ENCODE measurements at regions not wholly inside any gene's neighbourhood (a gene's known extent, or its start where the extent isn't known, plus 50 kb on each side); places are given as distances from the start of the nearest gene placed in this dataset.

DNA sequence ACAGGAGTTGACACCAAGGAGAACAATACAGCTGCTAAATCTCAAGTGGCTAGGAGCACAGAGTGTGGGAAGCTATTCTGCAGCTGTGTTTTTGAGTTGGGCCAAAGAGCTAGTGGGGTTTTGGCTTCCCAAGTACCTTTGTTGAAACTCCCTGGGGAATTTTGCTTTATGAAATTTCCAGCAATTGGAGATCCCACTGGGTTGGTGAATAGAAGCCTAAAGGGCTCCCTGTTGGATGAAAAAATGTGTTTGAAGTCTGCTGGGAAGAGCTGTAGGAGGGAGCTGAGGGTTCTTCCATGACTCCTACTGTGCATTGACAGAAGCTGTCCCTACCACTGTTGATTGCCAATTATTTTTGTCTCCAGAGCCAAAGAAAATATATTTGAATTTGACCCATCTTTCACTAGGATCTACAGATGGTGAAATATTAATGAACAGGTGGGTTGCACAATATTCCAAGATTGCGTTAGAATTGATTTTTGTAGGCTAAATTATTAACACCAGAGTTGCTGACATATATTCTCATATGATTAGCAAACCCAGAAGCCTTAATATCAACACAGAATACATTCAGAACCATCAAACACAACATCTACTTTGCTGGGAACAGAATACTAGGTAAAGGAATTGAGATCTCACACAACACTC lies 95.4 kb upstream of the CYP1B1 start:
- DNase-seq (ENCODE audit: low read depth in 2 of 2) = peak; percentile 58 to 60

GRCh38 chr2:38170733-38171132 lies 94.8 kb upstream of the CYP1B1 start:
- no peak for DNase-seq (ENCODE audit: low read depth in 2 of 2)

GRCh38 chr2:38170067-38170466 lies 94.1 kb upstream of the CYP1B1 start:
- no peak for DNase-seq (ENCODE audit: low read depth in 2 of 2)

- no peak for DNase-seq (ENCODE audit: low read depth in 2 of 2)
Observed at GRCh38 chr2:38168710-38169480, 92.9 kb upstream of the CYP1B1 start.

DNA sequence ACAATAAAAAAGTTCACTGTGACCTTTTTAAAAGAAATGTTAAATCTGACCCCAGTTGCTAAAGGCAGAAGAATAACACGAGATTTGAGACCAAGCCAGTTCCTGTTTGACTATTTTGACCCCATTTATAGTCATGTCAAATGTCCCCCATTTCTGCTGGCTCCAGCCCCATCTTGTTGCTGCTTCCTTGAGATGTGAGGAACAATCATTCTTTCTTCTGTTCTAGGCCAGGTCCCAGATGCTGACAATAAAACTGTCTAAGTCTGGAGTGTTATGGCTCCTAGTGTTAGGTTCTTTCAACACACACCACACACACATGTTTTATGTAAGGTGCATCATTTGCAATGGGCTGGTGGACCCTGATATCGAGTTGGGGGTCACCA lies 92.0 kb upstream of the CYP1B1 start:
- no peak for DNase-seq (ENCODE audit: low read depth in 2 of 2)

GRCh38 chr2:38165698-38166097 lies 89.7 kb upstream of the CYP1B1 start:
- no peak for DNase-seq (ENCODE audit: low read depth in 2 of 2)

GRCh38 chr2:38164881-38165280 lies 88.9 kb upstream of the CYP1B1 start:
- no peak for DNase-seq (ENCODE audit: low read depth in 2 of 2)

GRCh38 chr2:38163579-38163978 lies 87.6 kb upstream of the CYP1B1 start:
- no peak for DNase-seq (ENCODE audit: low read depth in 2 of 2)

DNA sequence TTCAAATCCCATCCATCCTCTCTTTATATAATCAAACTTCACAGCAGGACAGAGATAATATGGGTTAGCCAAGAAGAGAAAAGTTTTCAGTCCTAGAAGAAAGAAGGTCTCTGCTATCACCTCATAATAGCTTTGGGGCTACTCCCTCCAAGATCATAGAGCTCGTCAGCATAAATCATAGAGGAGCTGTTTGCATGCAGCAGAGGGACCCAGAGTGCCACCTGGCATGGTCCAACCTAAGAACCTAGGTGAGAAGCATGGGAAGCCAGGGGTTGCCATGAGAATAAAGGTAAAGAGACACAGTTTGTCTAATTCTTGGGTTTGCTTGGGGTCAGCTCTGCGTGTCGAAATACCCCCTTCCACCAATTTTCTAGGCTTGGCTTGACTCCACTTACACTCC lies 87.1 kb upstream of the CYP1B1 start:
- no peak for DNase-seq (ENCODE audit: low read depth in 2 of 2)

DNA sequence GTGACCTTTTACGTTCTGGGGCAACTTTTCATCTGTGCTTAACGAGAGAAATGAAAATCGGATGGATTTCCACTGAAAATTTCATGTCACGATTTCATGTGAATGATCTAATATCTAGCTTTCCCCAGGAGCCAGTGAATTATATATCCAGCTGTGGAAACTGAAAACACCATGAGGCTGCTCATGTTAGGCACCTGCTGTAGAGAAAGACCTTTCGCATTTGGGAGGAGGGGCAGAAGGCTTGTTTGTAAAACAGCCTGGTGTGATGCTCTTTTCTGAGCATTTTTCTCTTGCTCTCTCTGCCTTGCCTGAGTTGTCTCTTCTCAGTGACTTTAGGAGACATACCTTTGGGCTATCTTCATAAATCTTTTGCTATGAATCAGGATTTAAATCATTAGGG lies 84.6 kb upstream of the CYP1B1 start:
- DNase-seq (ENCODE audit: low read depth in 2 of 2) = no peak

- DNase-seq (ENCODE audit: low read depth in 2 of 2) = no peak
Observed at GRCh38 chr2:38159597-38159996, 83.6 kb upstream of the CYP1B1 start.

DNA sequence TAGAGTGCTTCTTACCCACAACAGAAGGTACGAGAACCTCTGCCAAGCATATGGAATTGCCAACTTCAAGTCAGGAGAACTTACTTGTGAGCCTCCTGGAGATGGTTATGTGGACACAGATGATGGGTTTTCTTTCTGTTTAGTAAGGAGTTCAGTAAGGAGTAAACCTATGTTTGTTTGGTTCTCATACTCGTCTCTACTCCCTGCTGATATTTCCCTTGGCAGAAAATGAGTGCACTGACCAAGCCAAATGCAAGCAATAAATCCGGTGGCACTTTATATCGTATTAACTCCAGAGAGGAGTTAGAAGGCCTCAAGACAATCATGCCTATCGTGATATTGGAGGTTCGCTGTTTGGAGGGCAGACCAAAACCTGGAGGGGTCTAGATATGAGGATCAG lies 83.2 kb upstream of the CYP1B1 start:
- DNase-seq (ENCODE audit: low read depth in 2 of 2) = no peak

- no peak for DNase-seq (ENCODE audit: low read depth in 2 of 2)
Observed at GRCh38 chr2:38158378-38159118, 82.6 kb upstream of the CYP1B1 start.

GRCh38 chr2:38156436-38156835 lies 80.5 kb upstream of the CYP1B1 start:
- DNase-seq (ENCODE audit: low read depth in 2 of 2) = no peak

- no peak for DNase-seq (ENCODE audit: low read depth in 2 of 2)
Observed at GRCh38 chr2:38155015-38155414, 79.1 kb upstream of the CYP1B1 start.

GRCh38 chr2:38154395-38154794 lies 78.4 kb upstream of the CYP1B1 start:
- no peak for DNase-seq (ENCODE audit: low read depth in 2 of 2)

DNA sequence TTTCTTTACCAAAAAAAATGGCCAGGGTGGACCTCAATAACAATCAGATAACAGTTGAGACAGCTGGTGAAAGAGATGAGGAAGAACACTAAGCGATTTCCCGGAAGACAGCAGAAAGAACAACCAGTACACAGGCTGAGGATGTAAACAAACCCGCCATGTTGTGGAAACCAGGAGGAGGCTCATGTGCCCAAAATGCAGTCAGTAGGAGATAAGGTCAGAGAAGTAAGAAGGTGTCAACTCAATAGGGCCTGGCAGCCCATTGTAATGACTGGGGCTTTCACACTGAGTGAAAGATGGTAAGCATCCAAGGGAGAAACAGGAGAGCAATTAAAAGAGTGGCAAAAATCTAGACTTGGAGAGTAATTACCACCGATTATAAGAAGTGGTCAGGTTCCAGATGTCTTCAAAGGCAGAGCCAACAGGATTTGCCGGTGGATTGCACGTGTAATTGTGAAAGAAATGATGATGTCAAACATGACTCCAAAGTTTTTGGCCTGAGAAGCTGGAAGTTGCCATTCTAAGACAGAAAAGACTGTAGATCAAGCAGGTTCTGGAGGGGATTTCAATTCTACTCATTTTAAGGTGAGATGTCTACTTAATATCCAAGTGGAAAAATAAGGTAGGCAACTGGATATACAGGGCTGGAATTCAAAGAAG lies 77.7 kb upstream of the CYP1B1 start:
- no peak for DNase-seq (ENCODE audit: low read depth in 2 of 2)

DNA sequence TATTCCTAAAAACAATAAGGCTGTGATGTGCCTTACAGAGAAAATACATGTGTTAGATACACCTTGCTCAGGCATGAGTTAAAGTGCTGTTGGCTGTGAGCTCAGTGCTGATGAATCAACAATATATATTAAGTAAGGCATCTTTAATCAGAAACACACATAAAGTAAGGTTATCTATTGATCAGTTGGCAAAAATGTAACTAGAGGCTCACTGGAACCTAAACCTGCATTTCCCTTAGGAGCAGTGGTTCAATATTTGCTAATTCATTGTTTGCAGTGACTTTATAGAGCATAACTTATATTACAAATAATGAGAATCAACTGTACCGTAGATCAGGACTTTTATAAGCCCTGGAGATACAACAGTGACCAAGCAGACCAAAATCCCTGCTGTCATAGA lies 77.0 kb upstream of the CYP1B1 start:
- DNase-seq (ENCODE audit: low read depth in 2 of 2) = no peak

DNA sequence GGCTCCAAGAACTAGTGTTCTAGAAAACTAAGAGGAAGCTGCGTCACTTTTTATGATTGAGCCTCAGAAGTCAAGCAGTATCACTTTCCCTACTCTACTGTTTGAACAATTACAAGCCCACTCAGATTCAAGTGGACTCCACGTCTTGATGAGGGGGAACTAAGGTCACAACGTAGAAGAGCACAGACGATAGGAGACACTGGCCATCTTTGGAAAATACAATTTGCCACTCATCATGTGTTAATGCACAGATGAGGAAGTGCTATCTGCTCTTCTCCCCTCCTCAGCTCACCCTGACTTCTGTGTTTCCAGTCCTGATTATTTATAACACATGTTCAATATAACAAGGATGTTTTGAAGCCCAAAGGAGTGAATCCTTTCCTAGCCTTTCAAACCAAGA lies 76.1 kb upstream of the CYP1B1 start:
- DNase-seq (ENCODE audit: low read depth in 2 of 2) = no peak

DNA sequence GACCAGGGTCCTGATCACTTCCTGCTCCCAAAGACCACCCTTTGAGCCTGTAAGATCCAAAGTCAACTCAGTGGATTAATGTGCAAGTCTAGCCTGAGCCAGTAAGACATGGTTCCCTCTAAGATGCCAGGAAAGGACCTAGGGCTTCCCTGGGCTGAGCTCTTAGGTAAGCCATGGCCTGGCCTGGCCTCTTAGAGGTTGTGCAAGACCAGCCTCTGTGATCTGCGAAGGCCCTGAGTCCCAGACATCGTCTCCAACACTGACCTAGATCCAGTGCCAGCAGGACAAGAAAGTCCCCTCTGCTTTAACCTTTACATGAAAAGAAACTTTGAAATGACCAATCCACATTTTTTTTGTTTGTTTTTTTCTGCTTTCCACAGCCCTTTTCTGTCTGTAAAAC lies 73.6 kb upstream of the CYP1B1 start:
- DNase-seq (ENCODE audit: low read depth in 2 of 2) = no peak

- DNase-seq (ENCODE audit: low read depth in 2 of 2) = no peak
Observed at GRCh38 chr2:38148501-38148900, 72.5 kb upstream of the CYP1B1 start.

DNA sequence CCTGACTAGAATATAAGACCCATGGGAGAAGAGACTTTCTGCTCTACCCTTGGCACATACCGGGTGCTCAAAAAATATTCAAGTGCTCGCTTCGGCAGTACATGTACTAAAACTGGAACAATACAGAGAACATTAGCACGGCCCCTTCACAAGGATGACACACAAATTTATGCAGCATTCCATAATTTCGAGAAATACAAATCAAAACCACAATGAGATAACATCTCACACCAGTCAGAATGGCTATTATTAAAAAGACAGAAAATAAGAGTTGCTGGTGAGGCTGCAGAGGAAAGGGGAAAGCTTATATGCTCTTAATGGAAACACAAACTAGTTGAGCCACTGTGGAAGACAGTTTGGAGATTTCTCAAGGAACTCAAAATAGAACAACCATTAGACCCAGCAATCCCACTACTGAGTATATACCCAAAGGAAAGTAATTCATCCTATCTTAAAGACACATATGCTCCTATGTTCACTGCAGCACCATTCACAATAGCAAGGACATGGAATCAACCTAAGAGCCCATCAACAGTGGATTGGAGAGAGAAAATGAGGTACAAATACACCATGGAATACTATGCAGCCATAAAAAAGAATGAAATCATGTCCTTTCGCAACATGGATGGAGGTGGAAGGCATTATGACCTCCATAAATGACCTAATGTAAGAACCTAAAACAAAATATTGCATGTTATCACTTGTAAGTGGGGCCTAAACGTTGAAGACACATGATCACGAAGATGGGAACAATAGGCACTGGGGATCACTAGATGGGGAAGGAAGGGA lies 71.6 kb upstream of the CYP1B1 start:
- DNase-seq (ENCODE audit: low read depth in 2 of 2) = peak in 1 of 2 experiments; percentile 15

All from fibroblast of skin of left biceps (primary cell).